Loucy (cell line): ENCODE measurements at regions not wholly inside any gene's neighbourhood (a gene's known extent, or its start where the extent isn't known, plus 50 kb on each side); places are given as distances from the start of the nearest gene placed in this dataset.

ENCODE experiments used
- EZH2phosphoT487 ChIP-seq: fragments of 200-600 bp; IDR thresholded peaks from 2 replicates; pipeline ENCODE4 v1.6.1; 2018; ENCODE audit warnings: antibody characterized with exemption, mild to moderate bottlenecking, moderate library complexity, borderline replicate concordance
- TF ChIP-seq, protein P1 (sequence below): fragments of 200-600 bp; sonication (generic); conservative IDR thresholded peaks from 2 replicates; pipeline ENCODE4 v1.5.1; 2014; ENCODE audit warnings: mild to moderate bottlenecking, antibody characterized with exemption, low read length

DNA sequence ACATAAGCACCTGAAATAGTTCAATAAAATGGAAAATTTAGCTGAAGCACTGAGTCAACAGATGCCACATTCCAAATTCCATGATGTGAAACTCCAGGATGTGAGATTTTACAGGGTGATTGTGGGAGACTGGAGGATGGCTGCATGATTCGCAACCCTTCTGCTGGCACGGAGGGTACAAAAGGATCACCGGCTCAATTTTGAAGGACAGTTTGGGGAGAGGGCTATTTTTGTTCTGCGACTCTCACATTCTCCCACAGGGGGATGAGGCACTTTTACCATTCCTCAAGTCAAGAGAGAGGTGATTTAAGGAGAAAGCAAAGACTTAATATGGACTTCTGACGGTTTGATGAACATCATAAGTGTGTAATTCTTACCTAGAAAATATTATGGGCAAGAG, 138.1 kb upstream of the CWC22 start:
- TF ChIP-seq, protein P1, sequence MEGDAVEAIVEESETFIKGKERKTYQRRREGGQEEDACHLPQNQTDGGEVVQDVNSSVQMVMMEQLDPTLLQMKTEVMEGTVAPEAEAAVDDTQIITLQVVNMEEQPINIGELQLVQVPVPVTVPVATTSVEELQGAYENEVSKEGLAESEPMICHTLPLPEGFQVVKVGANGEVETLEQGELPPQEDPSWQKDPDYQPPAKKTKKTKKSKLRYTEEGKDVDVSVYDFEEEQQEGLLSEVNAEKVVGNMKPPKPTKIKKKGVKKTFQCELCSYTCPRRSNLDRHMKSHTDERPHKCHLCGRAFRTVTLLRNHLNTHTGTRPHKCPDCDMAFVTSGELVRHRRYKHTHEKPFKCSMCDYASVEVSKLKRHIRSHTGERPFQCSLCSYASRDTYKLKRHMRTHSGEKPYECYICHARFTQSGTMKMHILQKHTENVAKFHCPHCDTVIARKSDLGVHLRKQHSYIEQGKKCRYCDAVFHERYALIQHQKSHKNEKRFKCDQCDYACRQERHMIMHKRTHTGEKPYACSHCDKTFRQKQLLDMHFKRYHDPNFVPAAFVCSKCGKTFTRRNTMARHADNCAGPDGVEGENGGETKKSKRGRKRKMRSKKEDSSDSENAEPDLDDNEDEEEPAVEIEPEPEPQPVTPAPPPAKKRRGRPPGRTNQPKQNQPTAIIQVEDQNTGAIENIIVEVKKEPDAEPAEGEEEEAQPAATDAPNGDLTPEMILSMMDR: no peak
- TF ChIP-seq EZH2phosphoT487: no peak
